ENCODE measurements at regions not wholly inside any gene's neighbourhood (a gene's known extent, or its start where the extent isn't known, plus 50 kb on each side); places are given as distances from the start of the nearest gene placed in this dataset.

GRCh38 chr16:51762081-51762996, 611.3 kb upstream of the SALL1 start:
- peak; percentile 75 for DNase-seq

DNA sequence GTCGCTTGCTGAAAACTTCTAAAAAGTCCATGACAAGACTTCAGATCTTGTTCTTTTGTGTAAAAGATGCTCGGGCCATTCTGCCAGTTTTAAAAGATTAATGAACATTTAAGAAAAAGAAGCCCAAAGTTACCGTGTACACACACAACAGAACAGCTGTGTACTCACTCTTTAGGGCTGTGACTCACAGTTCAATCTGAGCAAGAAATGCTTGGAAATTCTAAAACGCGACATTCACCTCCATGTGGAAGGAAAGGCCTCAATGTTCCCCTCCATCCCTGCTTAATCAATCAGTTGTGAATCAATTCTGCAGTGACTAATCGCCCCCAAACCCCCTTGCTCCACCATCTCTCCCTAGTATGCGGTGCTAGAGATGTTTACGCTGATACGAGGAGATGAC, 609.9 kb upstream of the SALL1 start:
- DNase-seq: no peak

- DNase-seq: no peak
Observed at GRCh38 chr16:51759999-51760398, 608.9 kb upstream of the SALL1 start.

- DNase-seq: no peak
Observed at GRCh38 chr16:51759329-51759728, 608.3 kb upstream of the SALL1 start.

DNA sequence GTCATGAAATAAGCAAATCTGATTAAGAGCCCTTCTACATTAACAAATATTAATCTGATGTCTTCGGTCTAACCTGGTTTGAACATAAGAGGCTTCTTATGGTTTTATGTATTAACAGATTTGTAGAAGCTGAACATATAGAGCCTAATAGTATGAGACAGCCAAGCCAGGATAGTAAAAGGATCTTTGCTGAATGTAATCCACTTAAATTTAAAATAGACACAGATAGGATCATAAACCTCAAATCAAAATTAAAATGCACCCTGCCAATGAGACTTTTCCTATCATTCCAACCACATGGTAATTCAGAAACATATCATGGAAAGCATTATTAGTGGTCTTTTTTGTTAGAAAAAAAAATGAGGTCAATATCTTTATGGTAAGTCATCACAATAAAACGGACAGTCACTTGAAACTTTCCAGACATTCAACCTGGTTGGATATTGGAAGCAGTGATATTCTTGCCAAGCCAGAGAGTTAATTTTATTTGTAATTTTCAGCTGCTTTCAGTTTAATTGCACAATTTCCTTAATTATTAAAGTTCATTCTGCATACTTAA, 606.9 kb upstream of the SALL1 start:
- no peak for DNase-seq

DNA sequence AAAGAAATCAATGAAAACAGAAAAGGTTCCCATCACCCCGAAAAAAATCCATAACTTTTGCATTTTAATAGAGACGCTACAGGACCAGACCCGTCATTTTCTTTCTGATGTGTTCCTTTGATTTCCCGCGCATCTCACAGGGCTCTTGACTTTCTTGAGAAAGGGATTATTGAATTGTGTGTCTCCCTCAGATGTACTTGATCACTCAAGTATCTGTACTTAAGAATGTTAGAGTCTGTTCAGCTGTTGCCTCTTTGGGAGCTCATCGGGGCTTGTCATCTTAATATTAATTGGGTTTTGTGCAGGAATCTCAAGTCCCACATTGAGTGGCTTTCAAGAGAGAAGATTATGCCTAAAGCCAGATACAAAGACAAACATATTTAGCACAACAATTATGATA, 606.4 kb upstream of the SALL1 start:
- no peak for DNase-seq

DNA sequence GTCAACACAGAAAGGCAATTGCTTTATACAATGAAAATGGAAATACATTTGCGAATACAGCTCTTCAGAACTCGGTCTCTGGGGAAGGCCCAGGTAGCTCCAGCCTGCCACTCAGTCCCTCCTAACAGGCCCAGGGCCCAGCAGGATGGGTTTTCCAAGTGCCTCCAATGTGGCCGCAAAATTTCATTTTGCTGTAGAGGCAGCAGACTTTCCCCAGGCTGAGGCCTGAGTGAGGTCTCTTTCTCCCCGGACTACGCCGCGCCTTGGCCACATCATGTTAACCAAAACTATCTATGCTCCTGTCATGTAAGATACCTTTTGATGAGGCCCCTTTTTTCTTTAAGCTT, 606.0 kb upstream of the SALL1 start:
- no peak for DNase-seq

DNA sequence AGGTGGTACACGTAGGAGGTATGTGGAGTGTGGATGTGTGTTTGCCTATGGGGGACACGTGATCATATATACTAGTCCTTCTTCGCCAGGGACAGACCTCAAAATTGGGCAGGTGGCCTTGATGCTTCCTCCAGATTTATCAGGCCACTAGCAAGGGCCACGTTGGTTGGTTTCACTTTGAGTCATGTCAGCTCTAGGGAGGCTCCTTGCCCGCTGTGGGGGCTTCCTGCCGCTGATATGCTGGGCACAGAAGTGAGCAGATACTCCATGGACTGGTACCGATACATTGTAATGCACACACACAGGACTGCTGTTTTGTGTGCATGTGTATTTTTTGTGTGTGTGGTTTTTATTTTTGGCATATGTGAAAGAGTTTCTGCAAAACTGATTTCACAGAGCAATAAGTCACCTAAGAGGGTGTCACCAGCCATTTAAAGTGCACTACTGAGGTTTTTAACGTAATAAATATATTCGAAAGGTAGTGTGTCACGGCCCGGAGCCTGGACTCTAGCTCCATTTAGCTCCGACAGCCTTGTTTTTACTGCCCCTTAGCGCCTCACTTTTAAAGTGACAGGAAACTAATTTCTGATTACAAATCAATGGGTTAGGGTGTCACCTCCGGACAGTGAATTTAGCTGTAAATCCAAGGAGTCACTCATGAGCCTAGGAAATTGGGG, 605.5 kb upstream of the SALL1 start:
- no peak for DNase-seq

DNA sequence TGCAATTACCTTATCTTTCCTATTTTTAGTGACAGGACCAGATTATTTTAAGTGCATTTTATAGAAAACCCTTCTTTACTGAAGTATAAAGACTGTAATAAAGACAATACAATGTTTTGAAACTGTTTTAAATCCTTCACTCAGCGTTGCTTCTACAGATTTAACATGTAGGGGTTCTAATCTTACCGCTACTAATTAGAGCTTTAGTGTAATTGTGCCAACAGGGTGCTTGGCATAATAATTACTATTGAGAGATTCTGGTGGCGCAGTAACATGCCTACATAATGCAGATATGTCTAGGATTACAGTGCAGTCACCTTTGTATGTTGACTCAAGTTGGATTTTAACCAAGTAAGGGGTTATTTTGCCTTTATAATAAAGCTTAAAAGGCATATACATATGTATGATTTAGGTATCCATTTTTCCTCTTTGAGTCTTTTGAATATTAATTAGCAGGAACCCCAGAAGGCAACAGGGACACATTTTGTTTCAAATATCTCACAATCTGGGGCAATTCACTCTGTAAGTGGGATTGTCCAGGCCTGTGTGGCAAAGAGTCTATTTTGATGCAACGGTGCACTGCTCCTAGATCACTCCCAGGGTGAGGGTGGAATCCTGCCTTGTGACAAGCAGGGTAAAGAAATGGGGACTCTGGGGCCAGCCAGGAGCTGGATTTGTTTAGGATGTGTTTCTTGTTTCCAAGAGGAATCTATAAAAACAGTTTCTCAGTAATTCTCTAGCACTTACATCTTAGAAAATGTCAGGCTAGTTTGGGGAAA, 604.7 kb upstream of the SALL1 start:
- DNase-seq: no peak

DNA sequence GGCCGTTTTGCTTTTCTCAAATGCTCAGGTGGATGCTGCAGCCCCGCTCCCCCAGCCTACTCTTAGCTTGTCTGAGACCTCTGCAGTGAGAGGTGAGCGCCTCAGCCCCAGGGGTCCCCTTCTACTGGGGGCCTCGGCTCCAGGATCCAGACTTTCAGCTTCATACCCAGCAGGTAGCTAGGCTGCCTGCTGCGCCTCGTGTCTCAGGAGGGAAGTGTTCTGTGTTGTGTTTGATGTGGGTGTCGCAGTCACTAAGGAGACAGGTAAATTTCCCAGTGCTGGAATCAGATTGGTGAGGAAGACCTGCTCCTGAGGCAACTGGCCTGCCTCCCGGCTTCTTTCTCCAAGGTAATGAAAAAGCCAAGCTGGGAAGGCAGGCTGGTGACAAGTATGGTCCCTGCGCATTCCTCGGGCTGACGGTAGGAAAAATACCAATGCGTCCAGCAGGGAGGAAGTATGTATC, 604.0 kb upstream of the SALL1 start:
- no peak for DNase-seq

GRCh38 chr16:51753467-51754127, 602.5 kb upstream of the SALL1 start:
- DNase-seq: no peak

DNA sequence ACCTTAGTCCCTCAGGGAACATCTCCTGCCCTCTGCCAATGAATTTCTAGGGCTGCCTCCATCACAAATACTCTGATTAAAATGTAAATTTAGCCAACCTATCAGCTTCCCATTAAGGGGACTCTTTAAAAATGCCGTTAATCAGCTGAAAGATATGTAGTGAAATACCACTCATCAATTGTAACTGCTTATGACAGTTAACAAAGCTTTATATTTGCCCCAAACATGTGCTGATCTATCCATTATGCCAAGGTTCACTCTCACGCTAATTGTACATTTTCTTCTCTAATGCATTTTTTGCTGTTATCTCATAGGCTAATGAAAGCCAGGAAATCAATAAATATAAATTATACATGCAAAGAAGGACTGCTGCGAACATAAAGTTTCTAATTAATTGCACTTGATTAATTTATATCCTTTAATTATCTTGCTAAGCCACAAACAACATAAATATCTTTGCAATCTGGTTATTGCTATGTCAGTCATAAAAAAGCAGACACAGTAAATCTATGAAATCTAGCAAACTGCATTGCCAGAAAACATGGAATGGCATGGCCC, 601.4 kb upstream of the SALL1 start:
- DNase-seq: no peak

DNA sequence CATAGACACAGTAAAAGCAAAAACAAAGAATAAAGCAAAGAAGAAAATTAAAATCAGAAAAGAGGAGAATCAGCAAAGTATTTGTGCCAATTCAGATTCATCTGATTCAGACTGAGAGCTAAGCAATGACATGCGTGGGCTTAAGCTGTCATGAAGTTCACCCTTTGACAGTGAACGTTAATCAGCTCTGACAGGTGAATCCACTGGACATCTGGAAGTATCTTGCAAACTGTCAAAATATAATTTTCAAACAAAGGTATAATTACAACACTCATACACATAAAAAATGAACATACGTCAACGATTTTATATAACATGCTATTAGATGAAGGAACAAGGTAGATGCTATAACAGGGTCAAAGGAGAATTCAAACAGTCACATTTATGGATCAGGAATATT, 596.3 kb upstream of the SALL1 start:
- DNase-seq: no peak

DNA sequence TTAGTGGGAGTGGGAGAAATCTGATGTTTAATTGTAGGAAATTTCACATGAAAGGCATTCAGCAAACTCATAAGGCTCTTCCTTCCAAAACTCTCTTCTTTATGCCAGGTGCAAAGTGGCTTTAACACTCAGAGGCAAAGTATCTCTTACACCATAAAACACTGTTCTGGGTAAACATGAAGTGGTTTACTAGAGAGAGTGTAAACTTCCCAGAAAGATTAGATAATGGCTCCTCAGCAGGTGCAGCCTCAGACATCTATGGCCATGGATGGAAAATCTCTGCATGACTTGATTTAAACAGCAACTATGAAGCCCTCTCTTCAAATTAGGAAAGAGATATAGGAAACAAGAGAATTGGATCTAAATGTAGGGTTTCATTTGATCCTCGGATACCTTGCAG, 583.1 kb upstream of the SALL1 start:
- DNase-seq: no peak

- no peak for DNase-seq
Observed at GRCh38 chr16:51733181-51733580, 582.1 kb upstream of the SALL1 start.

- no peak for DNase-seq
Observed at GRCh38 chr16:51731160-51731559, 580.1 kb upstream of the SALL1 start.

GRCh38 chr16:51723036-51723724, 572.1 kb upstream of the SALL1 start:
- DNase-seq: no peak

GRCh38 chr16:51722467-51722866, 571.4 kb upstream of the SALL1 start:
- DNase-seq: no peak

DNA sequence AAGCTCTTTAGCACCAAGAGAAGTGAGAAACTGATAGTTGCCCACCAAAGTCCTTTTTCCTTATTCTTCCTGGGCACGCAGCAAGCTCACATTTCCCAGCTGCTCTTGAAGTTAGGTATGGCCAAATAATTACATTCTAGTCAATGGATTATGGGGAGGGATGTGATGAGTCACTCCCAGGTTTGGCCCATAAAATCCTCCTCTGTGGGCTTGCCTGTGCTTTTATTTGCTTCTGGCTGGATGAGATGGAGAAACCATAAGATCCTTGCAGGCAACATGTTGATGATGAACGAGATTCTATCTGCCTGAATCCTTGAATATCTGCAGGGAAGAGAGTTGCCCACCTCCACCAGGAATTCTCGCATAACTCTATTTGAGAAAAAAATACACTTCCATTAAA, 568.3 kb upstream of the SALL1 start:
- no peak for DNase-seq

- no peak for DNase-seq
Observed at GRCh38 chr16:51716195-51716594, 565.1 kb upstream of the SALL1 start.

GRCh38 chr16:51713502-51713901, 562.4 kb upstream of the SALL1 start:
- DNase-seq: no peak
